LNCAP (cell line): ENCODE measurements at regions not wholly inside any gene's neighbourhood (a gene's known extent, or its start where the extent isn't known, plus 50 kb on each side); places are given as distances from the start of the nearest gene placed in this dataset.

ENCODE experiments used
- TF ChIP-seq, protein P1 (sequence below): fragments of 450-650 bp; IDR thresholded peaks from 2 replicates; pipeline ENCODE4 v1.5.1; 2017; ENCODE audit warnings: mild to moderate bottlenecking

DNA sequence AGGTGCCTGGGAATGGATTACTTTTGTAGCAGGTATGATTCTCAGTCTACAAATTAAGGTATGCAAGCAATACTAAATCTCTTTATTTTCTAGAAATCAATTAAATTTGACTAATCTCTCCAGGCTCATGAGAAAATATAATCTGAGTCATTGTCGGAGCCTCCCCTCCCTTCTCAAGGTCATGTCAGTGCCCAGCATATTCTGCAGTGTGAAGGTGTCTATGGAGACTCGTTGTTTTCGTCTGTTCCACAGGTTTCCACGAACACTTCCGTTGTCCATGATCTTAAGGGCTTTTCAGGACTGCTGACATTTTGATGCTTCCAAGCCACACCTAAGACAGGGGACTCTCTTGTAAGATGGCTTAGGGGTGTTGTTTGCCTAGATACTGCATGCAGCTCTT is 56.6 kb upstream of the SCOC start:
- TF ChIP-seq, protein P1, sequence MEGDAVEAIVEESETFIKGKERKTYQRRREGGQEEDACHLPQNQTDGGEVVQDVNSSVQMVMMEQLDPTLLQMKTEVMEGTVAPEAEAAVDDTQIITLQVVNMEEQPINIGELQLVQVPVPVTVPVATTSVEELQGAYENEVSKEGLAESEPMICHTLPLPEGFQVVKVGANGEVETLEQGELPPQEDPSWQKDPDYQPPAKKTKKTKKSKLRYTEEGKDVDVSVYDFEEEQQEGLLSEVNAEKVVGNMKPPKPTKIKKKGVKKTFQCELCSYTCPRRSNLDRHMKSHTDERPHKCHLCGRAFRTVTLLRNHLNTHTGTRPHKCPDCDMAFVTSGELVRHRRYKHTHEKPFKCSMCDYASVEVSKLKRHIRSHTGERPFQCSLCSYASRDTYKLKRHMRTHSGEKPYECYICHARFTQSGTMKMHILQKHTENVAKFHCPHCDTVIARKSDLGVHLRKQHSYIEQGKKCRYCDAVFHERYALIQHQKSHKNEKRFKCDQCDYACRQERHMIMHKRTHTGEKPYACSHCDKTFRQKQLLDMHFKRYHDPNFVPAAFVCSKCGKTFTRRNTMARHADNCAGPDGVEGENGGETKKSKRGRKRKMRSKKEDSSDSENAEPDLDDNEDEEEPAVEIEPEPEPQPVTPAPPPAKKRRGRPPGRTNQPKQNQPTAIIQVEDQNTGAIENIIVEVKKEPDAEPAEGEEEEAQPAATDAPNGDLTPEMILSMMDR, result no peak

DNA sequence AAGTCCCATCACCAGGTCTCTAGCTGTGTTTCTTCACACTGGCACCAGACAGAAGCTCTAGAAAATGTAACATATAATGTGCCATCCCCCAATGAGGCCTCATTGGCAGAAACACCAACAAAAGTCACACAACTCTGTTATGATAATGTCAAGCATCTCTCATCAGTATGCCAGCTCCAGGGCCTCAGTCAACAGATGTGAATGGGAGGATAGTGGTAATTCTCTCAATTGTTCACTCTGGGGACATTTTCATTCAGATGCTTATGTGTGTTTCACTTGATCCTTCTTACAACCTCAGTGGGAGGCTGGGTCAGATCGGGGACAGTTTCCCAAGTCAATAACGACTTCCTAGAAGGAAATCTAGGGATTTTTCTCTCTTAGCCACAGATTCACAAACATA is 57.5 kb upstream of the SCOC start:
- TF ChIP-seq, protein P1, result no peak

DNA sequence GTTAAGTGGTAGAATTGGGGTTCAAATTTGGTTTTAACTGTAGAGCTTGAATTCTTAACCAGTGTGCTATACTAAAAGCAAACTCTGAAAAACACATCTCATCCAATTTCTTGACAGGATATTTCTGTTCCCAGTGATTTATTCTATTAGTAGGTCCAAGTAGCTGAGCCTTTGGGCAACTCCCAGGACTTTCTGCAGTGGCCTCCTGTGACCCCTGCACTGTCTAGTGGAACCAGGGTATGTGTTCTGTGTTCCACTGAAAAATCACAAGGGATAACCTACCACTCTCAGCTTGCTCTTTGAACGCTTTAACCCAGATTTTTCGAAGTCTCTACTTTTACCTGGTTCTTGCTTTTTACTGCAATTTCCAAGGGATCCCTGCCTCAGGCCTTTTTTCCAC is 58.0 kb upstream of the SCOC start:
- TF ChIP-seq, protein P1, result no peak

DNA sequence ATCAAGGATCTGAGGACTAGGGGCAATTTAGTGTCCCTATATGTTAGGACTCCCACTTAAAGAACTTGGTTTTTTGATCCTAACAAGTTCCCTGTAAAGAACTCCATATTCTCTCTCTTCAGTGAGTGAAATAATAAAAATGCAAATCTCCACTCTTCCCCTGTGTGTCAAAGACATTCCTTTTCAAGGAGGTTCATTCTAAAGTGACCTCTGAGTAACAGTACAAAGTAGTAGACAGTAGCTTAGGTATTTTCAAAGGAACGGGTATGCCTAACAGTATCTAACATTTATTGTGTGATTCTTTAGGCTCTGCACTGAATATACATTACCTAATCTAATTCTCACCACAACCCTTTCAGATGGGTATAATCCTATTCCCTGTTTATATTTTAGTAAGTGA is 58.4 kb upstream of the SCOC start:
- TF ChIP-seq, protein P1, result no peak

DNA sequence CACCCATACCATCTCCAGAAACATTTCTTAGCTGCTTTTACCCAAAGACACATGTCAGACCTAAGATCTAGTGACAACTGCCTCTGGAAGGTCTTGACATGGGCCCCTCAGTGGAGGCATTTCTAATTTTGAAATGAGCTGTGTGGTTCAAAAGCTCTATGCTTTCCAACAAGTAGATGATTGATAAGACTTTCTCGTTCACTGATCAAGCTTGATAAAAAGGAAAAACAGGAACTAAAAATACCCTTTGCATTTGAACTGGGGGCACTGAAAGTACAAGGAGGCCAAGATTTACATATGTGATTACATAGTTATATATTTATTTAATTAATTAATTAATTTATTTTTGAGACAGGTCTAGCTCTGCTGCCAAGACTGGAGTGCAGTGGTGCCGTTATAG is 61.3 kb upstream of the SCOC start:
- TF ChIP-seq, protein P1, result no peak

DNA sequence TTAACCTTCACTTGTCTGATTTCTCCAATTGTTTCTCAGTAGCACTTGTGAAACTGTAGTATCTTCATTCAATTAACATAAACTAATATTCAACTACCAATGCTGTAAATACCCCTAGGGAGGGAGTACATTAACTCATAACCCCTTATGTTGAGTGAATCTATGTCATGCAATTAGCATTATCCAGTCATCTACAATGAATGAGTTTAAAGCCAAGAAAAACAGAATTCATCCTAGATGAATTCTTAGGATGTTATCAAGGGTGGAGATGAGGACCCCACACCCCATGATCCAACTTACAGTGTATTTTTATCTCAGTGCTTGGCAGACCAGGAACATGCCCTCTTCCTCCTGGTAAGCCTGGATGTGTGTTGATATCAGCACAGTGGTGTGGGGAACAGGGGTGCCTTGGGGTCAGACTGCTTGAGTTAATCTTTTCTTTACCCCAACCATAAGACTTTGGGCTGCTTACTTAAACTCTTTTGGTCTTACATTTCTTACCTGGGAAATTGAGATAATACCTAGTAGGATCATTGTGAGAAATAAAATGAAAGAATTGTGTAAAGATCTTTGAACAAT is 62.1 kb upstream of the SCOC start:
- TF ChIP-seq, protein P1, result no peak

DNA sequence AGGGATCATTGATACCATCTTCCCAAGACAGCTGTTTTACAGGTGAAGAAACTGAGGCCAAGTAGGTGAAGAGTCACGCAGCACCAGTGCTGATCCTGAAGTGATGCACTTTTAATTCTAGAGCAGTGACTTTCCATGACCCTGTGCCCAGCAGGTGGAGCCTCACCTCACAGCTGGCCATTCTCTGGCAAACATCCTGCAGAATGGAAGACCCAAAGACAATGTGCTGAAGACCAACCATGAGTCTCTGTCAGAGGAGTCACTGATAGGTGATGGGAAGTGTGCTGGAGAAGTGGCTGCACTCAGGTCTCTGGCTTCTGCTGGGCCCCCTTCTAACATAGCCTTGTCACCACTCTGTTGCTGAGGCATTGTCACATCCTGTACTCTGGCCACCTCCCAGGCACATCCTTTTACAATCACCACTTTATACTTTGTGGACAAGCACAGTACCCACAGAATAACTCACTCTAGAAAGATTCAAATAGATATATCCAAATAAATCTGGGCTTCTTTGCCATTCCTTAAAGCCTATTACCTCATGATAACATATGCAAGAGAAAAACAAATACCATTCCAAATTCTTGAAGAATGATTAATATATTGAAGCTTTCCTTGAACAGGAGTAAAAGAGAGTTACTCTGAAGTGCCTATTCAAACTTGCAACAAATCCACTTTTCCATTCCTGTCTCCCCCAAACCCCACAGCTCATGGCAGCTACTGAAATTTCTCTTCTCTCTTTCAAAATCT is 64.1 kb upstream of the SCOC start:
- TF ChIP-seq, protein P1, result peak; percentile 10; the same call in 1 of the 2 replicates
